Stimulated activated CD8-positive, alpha-beta memory T cell treated with anti-CD3 and anti-CD28 coated beads, Interleukin-4, amount 100 ng/mL, for 48 hours (primary cell): ENCODE measurements at regions not wholly inside any gene's neighbourhood (a gene's known extent, or its start where the extent isn't known, plus 50 kb on each side); places are given as distances from the start of the nearest gene placed in this dataset.

Experiments
- DNase-seq: peaks from one replicate; pipeline ENCODE4 v3.0.0-alpha.2; 2020

- no peak for DNase-seq
Observed at GRCh38 chr10:130576427-130576826, 440.2 kb downstream of the GLRX3 start.

GRCh38 chr10:130577039-130577438 is 440.8 kb downstream of the GLRX3 start:
- no peak for DNase-seq

GRCh38 chr10:130578532-130579289 is 442.5 kb downstream of the GLRX3 start:
- DNase-seq, result no peak

GRCh38 chr10:130579913-130580312 is 443.7 kb downstream of the GLRX3 start:
- no peak for DNase-seq

- DNase-seq, result no peak
Observed at GRCh38 chr10:130580975-130581374, 444.8 kb downstream of the GLRX3 start.

- DNase-seq, result no peak
Observed at GRCh38 chr10:130587718-130588117, 451.5 kb downstream of the GLRX3 start.

GRCh38 chr10:130606001-130606405 is 469.8 kb downstream of the GLRX3 start:
- DNase-seq, result no peak

- DNase-seq, result no peak
Observed at GRCh38 chr10:130607366-130607765, 471.2 kb downstream of the GLRX3 start.

DNA sequence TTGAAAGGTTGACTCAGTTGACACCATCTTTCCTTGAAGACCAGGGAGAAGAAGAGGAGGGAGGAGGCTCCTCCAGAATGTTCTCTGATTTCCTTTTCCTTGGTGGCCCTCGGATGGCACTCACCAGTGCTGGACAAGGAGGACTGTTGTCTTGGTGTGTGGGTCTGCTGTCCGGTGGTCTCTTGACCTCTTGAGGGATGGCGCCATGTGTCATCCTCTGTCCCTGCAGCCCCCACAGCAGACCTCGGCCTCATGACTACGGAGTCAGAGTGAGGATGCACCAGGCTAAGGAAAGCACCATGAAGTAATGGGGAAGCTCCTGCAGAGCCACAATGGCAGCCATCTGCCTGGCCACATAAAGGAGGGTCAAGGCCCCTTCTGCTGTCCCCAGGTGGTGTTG is 475.0 kb downstream of the GLRX3 start:
- DNase-seq, result no peak

GRCh38 chr10:130615457-130615856 is 479.3 kb downstream of the GLRX3 start:
- DNase-seq, result no peak

GRCh38 chr10:130617985-130618384 is 481.8 kb downstream of the GLRX3 start:
- no peak for DNase-seq

DNA sequence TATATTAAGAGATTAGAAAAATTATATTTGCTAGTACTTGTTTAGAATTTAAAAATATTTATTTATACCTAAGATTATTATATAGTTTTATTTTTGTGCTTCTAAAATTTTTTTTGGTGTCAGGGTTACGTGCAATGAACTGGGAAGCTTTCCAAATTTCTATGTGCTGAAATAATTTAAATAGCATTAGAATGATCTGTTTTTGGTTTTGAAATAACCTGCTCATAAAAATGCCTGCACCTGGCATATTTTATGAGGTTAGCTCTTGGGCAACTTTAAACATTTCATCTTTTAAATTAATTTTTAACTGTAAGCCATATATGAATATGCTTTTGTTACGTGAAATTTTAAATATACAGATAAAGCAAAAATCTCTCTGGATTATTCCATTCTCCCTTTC is 482.5 kb downstream of the GLRX3 start:
- no peak for DNase-seq

DNA sequence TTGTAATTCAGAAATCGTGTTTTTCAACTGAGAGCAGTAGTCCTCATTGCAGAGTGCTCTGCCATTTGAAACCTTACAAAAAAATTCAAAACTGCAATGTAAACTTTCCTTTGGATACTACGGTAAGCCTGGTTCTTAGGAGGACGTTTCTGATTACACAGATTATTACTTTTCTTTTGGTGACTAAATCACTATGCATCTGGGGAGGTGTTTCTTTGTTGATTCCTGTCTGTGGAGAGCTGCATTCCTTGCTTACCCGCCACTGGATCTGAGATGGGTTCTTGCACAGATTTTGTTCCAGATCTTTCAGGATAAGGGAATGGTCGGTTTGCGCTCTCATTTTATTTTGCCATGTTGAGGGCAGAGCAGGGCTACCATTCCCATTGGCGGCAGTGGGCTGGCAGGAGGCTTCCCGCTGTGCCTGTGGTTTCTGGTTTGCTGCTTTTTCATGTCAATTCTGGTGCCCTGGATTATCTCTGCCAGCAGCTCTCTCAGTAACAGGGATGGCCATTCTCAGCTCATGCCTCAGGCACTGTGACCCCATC is 485.1 kb downstream of the GLRX3 start:
- DNase-seq, result no peak

DNA sequence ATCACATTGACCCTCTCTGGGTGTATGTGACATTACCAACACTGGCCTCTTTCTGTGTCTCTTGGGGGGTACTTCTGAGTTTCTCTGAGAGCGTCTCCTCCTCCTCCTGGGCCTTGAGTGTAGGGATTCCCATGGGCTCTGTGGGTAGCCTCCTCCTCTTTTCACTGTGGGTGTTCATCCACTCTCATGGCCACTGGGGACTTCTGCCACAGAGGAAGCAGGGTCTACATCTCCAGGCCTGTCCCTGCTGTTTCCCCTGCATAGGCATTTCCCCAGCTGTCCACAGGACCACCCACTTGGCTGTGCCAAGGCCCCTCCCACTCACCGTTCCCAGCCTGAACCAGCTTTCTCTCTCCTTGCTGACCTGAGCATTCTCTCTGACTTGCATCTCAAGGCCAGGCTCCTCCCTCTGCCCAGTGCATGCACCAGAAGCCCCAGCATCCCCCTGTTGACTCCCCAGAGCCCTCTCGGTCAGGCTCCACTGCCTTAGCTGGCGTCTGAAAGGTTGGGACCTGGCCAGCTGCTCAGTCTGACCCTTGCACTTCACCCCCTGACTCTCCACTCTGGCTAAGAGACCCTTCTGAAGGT is 487.6 kb downstream of the GLRX3 start:
- no peak for DNase-seq

DNA sequence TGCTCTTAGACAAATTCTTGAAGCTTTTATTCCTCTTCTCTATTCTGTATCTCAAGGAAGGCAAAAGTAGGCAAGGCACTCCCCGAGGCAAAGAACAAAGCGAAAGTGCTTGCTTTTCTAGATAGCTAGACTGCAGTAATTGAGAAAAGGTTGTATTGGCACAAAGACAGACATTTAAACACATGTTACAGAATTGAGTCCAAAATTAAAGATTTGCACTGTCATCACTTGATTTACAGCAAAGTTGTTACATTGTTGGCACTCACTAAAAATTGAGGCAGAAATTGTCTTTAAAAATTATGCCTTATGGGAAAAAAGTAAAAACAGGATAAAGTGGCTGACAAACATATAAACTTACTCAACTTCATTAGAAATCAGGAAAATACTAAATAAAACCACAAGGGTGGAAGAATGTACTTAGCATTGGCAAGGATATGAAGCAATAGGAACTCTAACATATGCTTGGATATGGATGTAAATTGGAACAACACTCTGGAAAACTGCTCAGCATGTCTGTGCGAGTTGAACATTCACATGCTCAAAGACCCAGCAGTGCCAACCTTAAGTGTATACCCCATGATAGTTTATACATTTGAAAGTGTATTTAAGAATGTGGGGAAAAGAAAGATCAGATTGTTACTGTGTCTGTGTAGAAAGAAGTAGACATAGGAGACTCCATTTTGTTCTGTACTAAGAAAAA is 491.3 kb downstream of the GLRX3 start:
- DNase-seq, result no peak

- DNase-seq, result no peak
Observed at GRCh38 chr10:130630135-130630534, 493.9 kb downstream of the GLRX3 start.

DNA sequence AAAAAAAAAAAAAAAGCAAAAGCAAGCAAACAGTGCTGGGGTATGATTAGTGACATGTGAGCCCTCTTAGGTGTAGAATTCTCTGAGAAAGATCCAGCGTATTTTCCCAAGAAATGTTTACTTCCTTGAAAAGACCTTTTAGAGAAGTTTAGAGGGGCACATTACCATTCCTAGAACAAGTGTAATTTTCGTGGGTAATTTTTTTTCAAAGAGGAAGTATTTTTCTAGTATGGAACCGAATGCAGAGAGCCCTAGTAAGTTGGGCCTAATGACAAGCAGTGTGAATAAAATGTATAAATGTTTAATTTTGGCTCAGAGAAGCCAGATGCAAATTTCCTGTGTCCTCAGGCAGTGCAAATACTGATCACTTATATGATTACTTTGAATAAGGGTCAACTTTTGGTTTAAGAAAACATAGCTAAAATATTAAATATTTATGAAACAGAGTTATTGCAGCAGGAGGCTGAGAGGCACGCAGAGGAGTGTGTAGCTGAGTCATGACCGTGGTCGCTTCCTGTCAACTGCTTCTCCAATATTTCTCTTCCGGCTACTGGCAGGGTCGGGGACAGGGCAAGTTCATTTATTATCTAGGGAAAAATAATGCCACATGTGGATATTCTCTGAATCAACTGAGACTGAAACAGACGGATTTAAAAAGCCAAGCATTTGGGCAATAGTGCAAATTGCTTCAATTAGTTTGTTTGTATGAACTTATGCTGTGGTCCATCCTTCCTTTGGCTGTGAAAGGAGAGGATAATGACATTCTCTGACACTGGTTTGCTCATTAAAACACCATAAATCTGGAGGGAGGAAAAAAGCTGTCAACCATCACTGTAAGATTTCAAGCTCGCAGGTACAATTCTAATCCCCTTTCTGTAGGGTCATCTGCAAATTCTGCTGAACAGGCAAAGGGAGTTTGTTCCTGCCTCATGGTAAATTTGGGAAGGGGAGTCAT is 495.2 kb downstream of the GLRX3 start:
- DNase-seq, result no peak

- DNase-seq, result no peak
Observed at GRCh38 chr10:130634816-130635215, 498.6 kb downstream of the GLRX3 start.

- DNase-seq, result no peak
Observed at GRCh38 chr10:130635528-130635927, 499.3 kb downstream of the GLRX3 start.

- DNase-seq, result no peak
Observed at GRCh38 chr10:130636313-130636930, 500.2 kb downstream of the GLRX3 start.

DNA sequence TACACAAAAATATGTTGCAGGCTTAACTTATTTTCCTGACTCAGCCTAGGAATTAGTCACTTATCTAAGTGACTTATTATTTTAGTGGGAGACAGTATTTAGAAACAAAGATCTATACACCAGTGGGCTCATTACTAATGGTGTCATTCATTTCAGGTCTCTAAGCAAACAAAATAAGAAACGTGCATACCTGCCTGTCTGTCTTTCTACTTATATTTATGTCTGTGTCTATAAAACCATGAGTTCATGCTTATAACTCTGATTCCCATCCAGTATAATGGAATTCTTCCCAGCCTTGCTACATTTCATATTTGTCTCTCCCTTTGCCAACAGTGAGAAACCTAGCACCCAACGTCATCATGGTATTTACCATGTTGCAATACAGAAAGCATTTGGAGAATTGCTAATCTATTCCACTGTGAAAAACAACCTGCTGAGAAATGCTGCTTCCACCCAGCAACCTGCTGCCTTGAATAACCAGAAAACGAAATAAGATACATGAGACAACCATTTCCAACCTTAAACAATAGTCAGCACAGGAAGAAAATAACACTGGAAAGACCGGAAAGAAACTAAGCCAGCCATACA is 501.0 kb downstream of the GLRX3 start:
- DNase-seq, result no peak

DNA sequence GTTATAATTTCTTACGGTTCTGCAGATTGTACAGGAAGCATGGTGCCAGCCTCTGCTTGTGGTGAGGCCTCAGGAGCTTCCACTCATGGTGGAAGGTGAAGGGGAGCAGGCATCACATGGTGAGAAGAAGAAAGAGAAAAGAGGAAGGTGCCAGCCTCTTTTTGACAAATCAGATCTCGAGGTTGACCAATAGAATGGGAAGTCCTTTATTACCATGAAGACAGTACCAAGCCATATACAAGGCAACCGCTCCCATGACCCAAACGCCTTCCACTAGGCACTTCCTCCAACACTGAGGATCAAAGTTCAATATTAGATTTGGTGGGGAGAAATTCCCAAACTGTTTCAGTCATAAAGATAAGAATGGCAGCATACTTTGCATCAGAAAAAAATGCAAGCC is 502.8 kb downstream of the GLRX3 start:
- DNase-seq, result no peak
